Neural cell (in vitro differentiated cells): ENCODE measurements at regions not wholly inside any gene's neighbourhood (a gene's known extent, or its start where the extent isn't known, plus 50 kb on each side); places are given as distances from the start of the nearest gene placed in this dataset.

ENCODE experiments used
- H2AFZ ChIP-seq: fragments of 200-600, 300-800 bp; sonication (generic), shearing (Covaris generic); 2 replicates; pipeline ENCODE4 v1.6.0; 2014; ENCODE audit warnings: low read depth, mild to moderate bottlenecking, antibody characterized with exemption, low read length, moderate library complexity
- H3F3A ChIP-seq: fragments of 200-600 bp; shearing (Covaris generic); 2 replicates; pipeline ENCODE4 v1.6.1; 2016; ENCODE audit warnings: mild to moderate bottlenecking, moderate library complexity, mixed read lengths, antibody characterized with exemption, low read length; ENCODE audit not compliant: insufficient read depth, poor library complexity, severe bottlenecking
- H3K27ac ChIP-seq: fragments of 200-600, 300-800 bp; sonication (generic), shearing (Covaris generic); 2 replicates; pipeline ENCODE4 v1.5.1; 2014; ENCODE audit warnings: mild to moderate bottlenecking, low read length, moderate library complexity
- H3K27me3 ChIP-seq: fragments of 300-800, 200-600 bp; sonication (generic), shearing (Covaris generic); 2 replicates; pipeline ENCODE4 v1.6.0; 2014; ENCODE audit warnings: mild to moderate bottlenecking, low read depth, low read length, moderate library complexity; ENCODE audit not compliant: insufficient read depth
- H3K36me3 ChIP-seq: fragments of 300-800, 200-600 bp; sonication (generic), shearing (Covaris generic); 2 replicates; pipeline ENCODE4 v1.5.1; 2014; ENCODE audit warnings: mild to moderate bottlenecking, antibody characterized with exemption, low read length, moderate library complexity; ENCODE audit not compliant: insufficient read depth
- H3K4me2 ChIP-seq: fragments of 300-800, 200-600 bp; sonication (generic), shearing (Covaris generic); 2 replicates; pipeline ENCODE4 v1.6.0; 2014; ENCODE audit warnings: mild to moderate bottlenecking, low read length
- H3K4me3 ChIP-seq: fragments of 300-800, 200-600 bp; sonication (generic), shearing (Covaris generic); 2 replicates; pipeline ENCODE4 v1.5.1; 2014; ENCODE audit warnings: mild to moderate bottlenecking, low read length, moderate library complexity
- H3K79me2 ChIP-seq: fragments of 200-600 bp; shearing (Covaris generic); replicated peaks from 2 replicates; pipeline ENCODE4 v1.6.0; 2014; ENCODE audit warnings: mild to moderate bottlenecking, low read length, moderate library complexity; ENCODE audit not compliant: insufficient read depth
- H3K9ac ChIP-seq: fragments of 300-800, 200-600 bp; sonication (generic), shearing (Covaris generic); 2 replicates; pipeline ENCODE4 v1.6.1; 2016; ENCODE audit warnings: mild to moderate bottlenecking, low read length, mixed read lengths
- H3K9me2 ChIP-seq: fragments of 200-600 bp; shearing (Covaris generic); 2 replicates; pipeline ENCODE4 v1.6.1; 2016; ENCODE audit warnings: mild to moderate bottlenecking, low read length, mixed read lengths; ENCODE audit not compliant: insufficient read depth
- H3K9me3 ChIP-seq: fragments of 200-600, 300-800 bp; sonication (generic), shearing (Covaris generic); 2 replicates; pipeline ENCODE4 v1.6.1; 2016; ENCODE audit warnings: mild to moderate bottlenecking, mixed run types, low read length, moderate library complexity, mixed read lengths
- H4K20me1 ChIP-seq: fragments of 200-600 bp; shearing (Covaris generic); 2 replicates; pipeline ENCODE4 v1.6.1; 2016; ENCODE audit warnings: mild to moderate bottlenecking, mixed run types; ENCODE audit not compliant: insufficient read depth
- EP300 ChIP-seq: fragments of 450-650 bp; conservative IDR thresholded peaks from 2 replicates; pipeline ENCODE4 v1.6.1; 2014; ENCODE audit warnings: antibody characterized with exemption, mild to moderate bottlenecking, moderate library complexity; ENCODE audit not compliant: poor library complexity, severe bottlenecking
- EZH2 ChIP-seq: fragments of 200-600, 300-800 bp; shearing (Covaris generic), sonication (generic); IDR thresholded peaks from 2 replicates; pipeline ENCODE4 v1.6.1; 2014; ENCODE audit warnings: antibody characterized with exemption, low read length, borderline replicate concordance, mild to moderate bottlenecking; ENCODE audit not compliant: insufficient read depth, poor library complexity, severe bottlenecking
- MXI1 ChIP-seq: fragments of 450-650 bp; conservative IDR thresholded peaks from 2 replicates; pipeline ENCODE4 v1.6.1; 2014; ENCODE audit warnings: antibody characterized with exemption, mild to moderate bottlenecking; ENCODE audit not compliant: poor library complexity, severe bottlenecking
- POLR2AphosphoS5 ChIP-seq: IDR thresholded peaks from 2 replicates; pipeline ENCODE4 v1.6.1; 2012
- RAD21 ChIP-seq: fragments of 450-650 bp; conservative IDR thresholded peaks from 2 replicates; pipeline ENCODE4 v1.6.1; 2014; ENCODE audit warnings: antibody characterized with exemption, mild to moderate bottlenecking, moderate library complexity
- SMC3 ChIP-seq: fragments of 450-650 bp; conservative IDR thresholded peaks from 2 replicates; pipeline ENCODE4 v1.6.1; 2014; ENCODE audit warnings: antibody characterized with exemption, mild to moderate bottlenecking, moderate library complexity; ENCODE audit not compliant: poor library complexity
- TAF1 ChIP-seq: IDR thresholded peaks from 2 replicates; pipeline ENCODE4 v1.6.1; 2012; ENCODE audit warnings: low read depth
- TF ChIP-seq, protein P1 (sequence below): fragments of 450-650 bp; IDR thresholded peaks from 2 replicates; pipeline ENCODE4 v1.5.1; 2014; ENCODE audit warnings: antibody characterized with exemption, mild to moderate bottlenecking, moderate library complexity; ENCODE audit not compliant: poor library complexity, severe bottlenecking
- TF ChIP-seq, protein P2 (sequence below): IDR thresholded peaks from 2 replicates; pipeline ENCODE4 v1.6.1; 2012; ENCODE audit warnings: borderline replicate concordance

DNA sequence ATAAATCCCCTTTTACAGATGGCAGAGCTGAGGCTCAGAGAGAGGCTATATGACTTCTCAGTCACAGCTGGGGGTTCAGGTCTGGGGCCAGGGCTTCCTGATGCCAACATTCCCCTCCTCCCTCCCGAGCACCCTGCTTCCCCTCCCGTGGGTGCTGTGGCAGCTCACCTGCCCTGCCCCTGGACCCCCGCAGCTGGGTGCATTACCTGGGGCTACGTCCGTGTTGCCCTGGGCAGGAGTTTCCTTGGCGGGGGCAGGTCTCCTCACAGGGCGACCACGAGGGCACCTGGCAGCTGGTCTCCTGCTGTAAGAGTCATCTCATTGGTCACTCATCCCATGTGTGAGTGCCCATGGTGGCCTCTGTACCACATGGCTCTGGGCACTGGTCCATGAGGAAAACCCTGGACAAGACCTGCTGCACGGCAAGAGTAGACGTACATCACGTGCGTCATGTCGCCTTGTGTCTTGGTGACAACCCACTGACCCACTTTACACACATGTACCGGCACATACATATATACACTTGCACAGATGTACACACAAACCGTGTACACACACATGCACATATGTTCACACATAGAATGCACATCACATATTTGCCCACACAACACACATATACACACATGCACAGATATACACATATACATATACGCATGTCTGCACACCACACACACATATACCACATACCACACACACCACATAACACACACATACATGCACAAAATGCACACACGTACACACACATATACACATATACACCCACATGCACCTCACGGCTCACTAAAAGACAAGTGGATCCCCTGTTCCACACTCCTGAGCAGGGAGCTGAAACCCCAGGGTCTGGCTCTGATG, 134.0 kb downstream of the FOXL1 start:
- H3K27me3 ChIP-seq, result no peaks in the 10 kb centered on the region
- H3K9me3 ChIP-seq, result no peaks in the 10 kb centered on the region
- H3K9me2 ChIP-seq, result no peaks in the 10 kb centered on the region
- H3K9ac ChIP-seq, result no peak overlapping the region
- no peak overlapping the region for H2AFZ ChIP-seq
- no peak overlapping the region for H3K4me2 ChIP-seq
- H4K20me1 ChIP-seq, result no peaks in the 10 kb centered on the region
- no peaks in the 10 kb centered on the region for H3F3A ChIP-seq
- no peaks in the 10 kb centered on the region for H3K36me3 ChIP-seq
- TF ChIP-seq RAD21 (no peak), MXI1 (no peak), TAF1 (no peak), SMC3 (no peak), POLR2AphosphoS5 (no peak), EP300 (no peak), EZH2 (no peak)
- TF ChIP-seq, protein P1, sequence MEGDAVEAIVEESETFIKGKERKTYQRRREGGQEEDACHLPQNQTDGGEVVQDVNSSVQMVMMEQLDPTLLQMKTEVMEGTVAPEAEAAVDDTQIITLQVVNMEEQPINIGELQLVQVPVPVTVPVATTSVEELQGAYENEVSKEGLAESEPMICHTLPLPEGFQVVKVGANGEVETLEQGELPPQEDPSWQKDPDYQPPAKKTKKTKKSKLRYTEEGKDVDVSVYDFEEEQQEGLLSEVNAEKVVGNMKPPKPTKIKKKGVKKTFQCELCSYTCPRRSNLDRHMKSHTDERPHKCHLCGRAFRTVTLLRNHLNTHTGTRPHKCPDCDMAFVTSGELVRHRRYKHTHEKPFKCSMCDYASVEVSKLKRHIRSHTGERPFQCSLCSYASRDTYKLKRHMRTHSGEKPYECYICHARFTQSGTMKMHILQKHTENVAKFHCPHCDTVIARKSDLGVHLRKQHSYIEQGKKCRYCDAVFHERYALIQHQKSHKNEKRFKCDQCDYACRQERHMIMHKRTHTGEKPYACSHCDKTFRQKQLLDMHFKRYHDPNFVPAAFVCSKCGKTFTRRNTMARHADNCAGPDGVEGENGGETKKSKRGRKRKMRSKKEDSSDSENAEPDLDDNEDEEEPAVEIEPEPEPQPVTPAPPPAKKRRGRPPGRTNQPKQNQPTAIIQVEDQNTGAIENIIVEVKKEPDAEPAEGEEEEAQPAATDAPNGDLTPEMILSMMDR, result no peak
- TF ChIP-seq, protein P2, sequence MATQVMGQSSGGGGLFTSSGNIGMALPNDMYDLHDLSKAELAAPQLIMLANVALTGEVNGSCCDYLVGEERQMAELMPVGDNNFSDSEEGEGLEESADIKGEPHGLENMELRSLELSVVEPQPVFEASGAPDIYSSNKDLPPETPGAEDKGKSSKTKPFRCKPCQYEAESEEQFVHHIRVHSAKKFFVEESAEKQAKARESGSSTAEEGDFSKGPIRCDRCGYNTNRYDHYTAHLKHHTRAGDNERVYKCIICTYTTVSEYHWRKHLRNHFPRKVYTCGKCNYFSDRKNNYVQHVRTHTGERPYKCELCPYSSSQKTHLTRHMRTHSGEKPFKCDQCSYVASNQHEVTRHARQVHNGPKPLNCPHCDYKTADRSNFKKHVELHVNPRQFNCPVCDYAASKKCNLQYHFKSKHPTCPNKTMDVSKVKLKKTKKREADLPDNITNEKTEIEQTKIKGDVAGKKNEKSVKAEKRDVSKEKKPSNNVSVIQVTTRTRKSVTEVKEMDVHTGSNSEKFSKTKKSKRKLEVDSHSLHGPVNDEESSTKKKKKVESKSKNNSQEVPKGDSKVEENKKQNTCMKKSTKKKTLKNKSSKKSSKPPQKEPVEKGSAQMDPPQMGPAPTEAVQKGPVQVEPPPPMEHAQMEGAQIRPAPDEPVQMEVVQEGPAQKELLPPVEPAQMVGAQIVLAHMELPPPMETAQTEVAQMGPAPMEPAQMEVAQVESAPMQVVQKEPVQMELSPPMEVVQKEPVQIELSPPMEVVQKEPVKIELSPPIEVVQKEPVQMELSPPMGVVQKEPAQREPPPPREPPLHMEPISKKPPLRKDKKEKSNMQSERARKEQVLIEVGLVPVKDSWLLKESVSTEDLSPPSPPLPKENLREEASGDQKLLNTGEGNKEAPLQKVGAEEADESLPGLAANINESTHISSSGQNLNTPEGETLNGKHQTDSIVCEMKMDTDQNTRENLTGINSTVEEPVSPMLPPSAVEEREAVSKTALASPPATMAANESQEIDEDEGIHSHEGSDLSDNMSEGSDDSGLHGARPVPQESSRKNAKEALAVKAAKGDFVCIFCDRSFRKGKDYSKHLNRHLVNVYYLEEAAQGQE, result no peak
- H3K4me3 ChIP-seq, result no peak overlapping the region
- no peak overlapping the region for H3K27ac ChIP-seq
- no peaks in the 10 kb centered on the region for H3K79me2 ChIP-seq

DNA sequence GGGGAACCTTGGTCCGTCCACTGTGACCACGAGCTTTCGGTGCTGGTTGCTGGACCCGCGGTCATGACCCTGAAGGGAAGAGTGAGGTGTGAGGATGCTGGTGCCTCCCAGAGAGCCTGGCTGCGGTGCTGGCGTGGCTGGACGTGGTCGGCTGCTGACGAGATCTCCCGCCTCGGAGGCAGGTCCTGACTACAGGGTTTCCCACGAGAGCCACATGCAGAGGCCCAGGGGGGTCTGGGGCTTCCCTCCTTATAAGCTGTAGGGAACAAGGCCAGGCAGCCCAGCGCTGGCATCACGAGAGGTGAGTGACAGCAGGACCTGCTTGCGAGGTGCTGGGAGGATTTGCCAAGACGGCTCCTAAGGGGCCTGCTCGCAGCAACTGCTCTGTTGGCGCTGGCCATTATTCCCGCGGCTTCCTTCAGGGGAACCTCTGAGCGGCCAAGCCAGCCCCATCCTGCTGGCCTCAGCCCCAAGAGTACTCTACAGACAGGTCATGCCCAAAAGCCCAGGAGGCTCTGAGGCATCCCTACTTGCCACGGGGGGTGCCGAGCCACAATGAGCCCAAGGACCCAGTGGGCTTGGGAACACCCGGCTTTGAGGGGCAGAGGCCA, 134.8 kb downstream of the FOXL1 start:
- Histone ChIP-seq H3K4me3 (no peak overlapping the region), H3K27ac (no peak overlapping the region), H3K36me3 (no peaks in the 10 kb centered on the region), H2AFZ (no peak overlapping the region), H3K9me3 (no peaks in the 10 kb centered on the region), H3K4me2 (no peak overlapping the region), H3K9ac (no peak overlapping the region), H3F3A (no peaks in the 10 kb centered on the region), H3K9me2 (no peaks in the 10 kb centered on the region), H3K79me2 (no peaks in the 10 kb centered on the region), H4K20me1 (no peaks in the 10 kb centered on the region), H3K27me3 (no peaks in the 10 kb centered on the region)
- TF ChIP-seq RAD21, result no peak
- no peak for TF ChIP-seq MXI1
- TF ChIP-seq, protein P1, result no peak
- no peak for TF ChIP-seq POLR2AphosphoS5
- no peak for TF ChIP-seq EZH2
- no peak for TF ChIP-seq EP300
- TF ChIP-seq TAF1, result no peak
- TF ChIP-seq, protein P2, result no peak
- no peak for TF ChIP-seq SMC3
